ENCODE measurements at regions not wholly inside any gene's neighbourhood (a gene's known extent, or its start where the extent isn't known, plus 50 kb on each side); places are given as distances from the start of the nearest gene placed in this dataset.
"Not testable (repeated sequence)": the region's sequence is repeated elsewhere in the genome, so short reads cannot be mapped to it uniquely, and the experiment has no call there.

GRCh38 chr2:91590381-91590780 lies 2898.9 kb downstream of the RPIA start:
- peaks cover 13% of the 10 kb centered on the region for H3K9me3 Mint-ChIP-seq
- not testable (repeated sequence) for H3K27ac Mint-ChIP-seq; H3K36me3 Mint-ChIP-seq; DNase-seq (ENCODE audit: low spot score in 2 of 2); ATAC-seq; H3K4me3 Mint-ChIP-seq; H3K4me1 Mint-ChIP-seq

- H3K36me3 Mint-ChIP-seq; DNase-seq (ENCODE audit: low spot score in 2 of 2); ATAC-seq; H3K4me3 Mint-ChIP-seq; H3K4me1 Mint-ChIP-seq; H3K27ac Mint-ChIP-seq: not testable (repeated sequence)
- H3K9me3 Mint-ChIP-seq: peaks cover 13% of the 10 kb centered on the region
These were observed 2899.6 kb downstream of the RPIA start for GRCh38 chr2:91591066-91591465.

GRCh38 chr2:91597436-91597835 lies 2906.0 kb downstream of the RPIA start:
- H3K27ac Mint-ChIP-seq; H3K9me3 Mint-ChIP-seq; DNase-seq (ENCODE audit: low spot score in 2 of 2); H3K4me3 Mint-ChIP-seq; H3K4me1 Mint-ChIP-seq; H3K36me3 Mint-ChIP-seq; ATAC-seq: not testable (repeated sequence)

- H3K36me3 Mint-ChIP-seq; DNase-seq (ENCODE audit: low spot score in 2 of 2); H3K4me1 Mint-ChIP-seq; H3K9me3 Mint-ChIP-seq; H3K27ac Mint-ChIP-seq; ATAC-seq; H3K4me3 Mint-ChIP-seq: not testable (repeated sequence)
These were observed 2907.0 kb downstream of the RPIA start for GRCh38 chr2:91598519-91598918.

GRCh38 chr2:91599000-91599399 lies 2907.5 kb downstream of the RPIA start:
- H3K27ac Mint-ChIP-seq; DNase-seq (ENCODE audit: low spot score in 2 of 2); H3K4me3 Mint-ChIP-seq; H3K9me3 Mint-ChIP-seq; H3K4me1 Mint-ChIP-seq; ATAC-seq; H3K36me3 Mint-ChIP-seq: not testable (repeated sequence)

- not testable (repeated sequence) for H3K36me3 Mint-ChIP-seq; H3K9me3 Mint-ChIP-seq; H3K4me1 Mint-ChIP-seq; DNase-seq (ENCODE audit: low spot score in 2 of 2); H3K27ac Mint-ChIP-seq; ATAC-seq; H3K4me3 Mint-ChIP-seq
These were observed 2911.4 kb downstream of the RPIA start for GRCh38 chr2:91602860-91603259.

GRCh38 chr2:91603996-91604395 lies 2912.5 kb downstream of the RPIA start:
- H3K4me1 Mint-ChIP-seq; ATAC-seq; H3K9me3 Mint-ChIP-seq; H3K4me3 Mint-ChIP-seq; DNase-seq (ENCODE audit: low spot score in 2 of 2); H3K36me3 Mint-ChIP-seq; H3K27ac Mint-ChIP-seq: not testable (repeated sequence)

GRCh38 chr2:91604629-91605028 lies 2913.2 kb downstream of the RPIA start:
- H3K9me3 Mint-ChIP-seq; H3K4me1 Mint-ChIP-seq; H3K36me3 Mint-ChIP-seq; DNase-seq (ENCODE audit: low spot score in 2 of 2); H3K4me3 Mint-ChIP-seq; H3K27ac Mint-ChIP-seq; ATAC-seq: not testable (repeated sequence)

GRCh38 chr2:91623739-91624138 lies 2932.3 kb downstream of the RPIA start:
- not testable (repeated sequence) for H3K27ac Mint-ChIP-seq; ATAC-seq; H3K4me1 Mint-ChIP-seq; DNase-seq (ENCODE audit: low spot score in 2 of 2); H3K4me3 Mint-ChIP-seq; H3K9me3 Mint-ChIP-seq; H3K36me3 Mint-ChIP-seq

- H3K9me3 Mint-ChIP-seq; H3K4me3 Mint-ChIP-seq; H3K27ac Mint-ChIP-seq; DNase-seq (ENCODE audit: low spot score in 2 of 2); H3K4me1 Mint-ChIP-seq; H3K36me3 Mint-ChIP-seq; ATAC-seq: not testable (repeated sequence)
These were observed 2937.0 kb downstream of the RPIA start for GRCh38 chr2:91628471-91628870.

- not testable (repeated sequence) for H3K27ac Mint-ChIP-seq
These were observed 2965.7 kb downstream of the RPIA start for GRCh38 chr2:91657193-91657592.

GRCh38 chr2:91658336-91658735 lies 2966.9 kb downstream of the RPIA start:
- not testable (repeated sequence) for H3K4me1 Mint-ChIP-seq; ATAC-seq; DNase-seq (ENCODE audit: low spot score in 2 of 2); H3K27ac Mint-ChIP-seq; H3K4me3 Mint-ChIP-seq; H3K9me3 Mint-ChIP-seq; H3K36me3 Mint-ChIP-seq

More at GRCh38 chr2:91657193-91657592, 2965.7 kb downstream of the RPIA start:
- ATAC-seq; DNase-seq (ENCODE audit: low spot score in 2 of 2); H3K4me1 Mint-ChIP-seq; H3K36me3 Mint-ChIP-seq; H3K4me3 Mint-ChIP-seq; H3K9me3 Mint-ChIP-seq: not testable (repeated sequence)

- not testable (repeated sequence) for H3K27ac Mint-ChIP-seq; H3K36me3 Mint-ChIP-seq; ATAC-seq; H3K4me3 Mint-ChIP-seq; H3K9me3 Mint-ChIP-seq; DNase-seq (ENCODE audit: low spot score in 2 of 2); H3K4me1 Mint-ChIP-seq
These were observed 2967.9 kb downstream of the RPIA start for GRCh38 chr2:91659189-91659916.

- H3K27ac Mint-ChIP-seq; H3K4me1 Mint-ChIP-seq; H3K36me3 Mint-ChIP-seq; H3K4me3 Mint-ChIP-seq; H3K9me3 Mint-ChIP-seq; DNase-seq (ENCODE audit: low spot score in 2 of 2): not testable (repeated sequence)
- peak; percentile 67 for ATAC-seq
These were observed 2968.4 kb downstream of the RPIA start for GRCh38 chr2:91659917-91660275.

GRCh38 chr2:91667341-91667740 lies 2975.9 kb downstream of the RPIA start:
- not testable (repeated sequence) for H3K4me1 Mint-ChIP-seq; ATAC-seq; H3K27ac Mint-ChIP-seq; DNase-seq (ENCODE audit: low spot score in 2 of 2); H3K36me3 Mint-ChIP-seq; H3K4me3 Mint-ChIP-seq; H3K9me3 Mint-ChIP-seq

GRCh38 chr2:91685541-91685940 lies 2994.1 kb downstream of the RPIA start:
- H3K4me1 Mint-ChIP-seq; ATAC-seq; H3K36me3 Mint-ChIP-seq; H3K9me3 Mint-ChIP-seq; H3K4me3 Mint-ChIP-seq; DNase-seq (ENCODE audit: low spot score in 2 of 2); H3K27ac Mint-ChIP-seq: not testable (repeated sequence)
